HEK293 (cell line): ENCODE measurements at regions not wholly inside any gene's neighbourhood (a gene's known extent, or its start where the extent isn't known, plus 50 kb on each side); places are given as distances from the start of the nearest gene placed in this dataset.
"Not testable (repeated sequence)": the region's sequence is repeated elsewhere in the genome, so short reads cannot be mapped to it uniquely, and the experiment has no call there.

Experiments used
- CTCF ChIA-PET: fragments of 350-600 bp; formaldehyde crosslinking; extraction: SDS; loops from one replicate; lab custom pipeline; 2021; ENCODE audit warnings: antibody characterized with exemption; lab: Yijun Ruan, JAX
- POLR2A ChIA-PET: fragments of 300-600 bp; formaldehyde crosslinking; extraction: SDS; loops from one replicate; lab custom pipeline; 2020; ENCODE audit warnings: antibody characterized with exemption, inconsistent platforms; lab: Yijun Ruan, JAX
- H3K27ac ChIP-seq: fragments of 200-500 bp; sonication (Bioruptor generic); 2 replicates; pipeline ENCODE4 v1.5.1; 2014; ENCODE audit warnings: low read depth, low read length, control low read depth, inconsistent platforms; ENCODE audit errors: extremely low read depth
- H3K36me3 ChIP-seq, 2 experiments: fragments of 200-500 bp in 1 of 2; sonication (Bioruptor generic) in 1 of 2; 1 replicate in 1 of 2; 2 replicates in 1 of 2; pipeline ENCODE4 v1.5.1; 2014 to 2017; ENCODE audit warnings: inconsistent platforms in 2 of 2, low read length in 2 of 2; ENCODE audit not compliant: control insufficient read depth in 2 of 2, insufficient read depth in 1 of 2
- H3K4me1 ChIP-seq: fragments of 200-500 bp; sonication (Bioruptor generic); 2 replicates; pipeline ENCODE4 v1.5.1; 2014; ENCODE audit warnings: mild to moderate bottlenecking, low read length, inconsistent platforms; ENCODE audit not compliant: control insufficient read depth, insufficient read depth
- H3K4me3 ChIP-seq: 2 replicates; pipeline ENCODE4 v1.5.1; 2011; ENCODE audit warnings: low read depth, mild to moderate bottlenecking, control low read depth, low read length, moderate library complexity
- H3K9me3 ChIP-seq: fragments of 200-500 bp; sonication (Bioruptor generic); 2 replicates; pipeline ENCODE4 v1.5.1; 2014; ENCODE audit warnings: low read depth, low read length, inconsistent platforms; ENCODE audit not compliant: control insufficient read depth, insufficient read depth
- GFI1B ChIP-seq: fragments of 450-650 bp; formaldehyde crosslinking; IDR thresholded peaks from 2 replicates; pipeline ENCODE4 v1.5.1; 2016; ENCODE audit warnings: missing biosample characterization, missing genetic modification characterization
- GLI4 ChIP-seq: fragments of 450-650 bp; formaldehyde crosslinking; IDR thresholded peaks from 2 replicates; pipeline ENCODE4 v1.5.1; 2016; ENCODE audit warnings: missing biosample characterization, missing genetic modification characterization
- HOXA7 ChIP-seq: sonication (generic); formaldehyde crosslinking; IDR thresholded peaks from 2 replicates; pipeline ENCODE4 v1.8.1; 2022; ENCODE audit warnings: missing genetic modification reagents, borderline replicate concordance
- HOXC10 ChIP-seq: sonication (generic); formaldehyde crosslinking; IDR thresholded peaks from 2 replicates; pipeline ENCODE4 v1.8.1; 2023; ENCODE audit warnings: mild to moderate bottlenecking, missing genetic modification reagents
- KLF7 ChIP-seq: fragments of 450-650 bp; formaldehyde crosslinking; IDR thresholded peaks from 2 replicates; pipeline ENCODE4 v1.5.1; 2016; ENCODE audit warnings: missing biosample characterization, missing genetic modification characterization, borderline replicate concordance
- ZFHX2 ChIP-seq: fragments of 450-650 bp; formaldehyde crosslinking; conservative IDR thresholded peaks from 2 replicates; pipeline ENCODE4 v1.5.1; 2016; ENCODE audit warnings: missing biosample characterization, missing genetic modification characterization
- ZIC2 ChIP-seq: fragments of 450-650 bp; formaldehyde crosslinking; IDR thresholded peaks from 2 replicates; pipeline ENCODE4 v1.5.1; 2016; ENCODE audit warnings: missing biosample characterization, missing genetic modification characterization
- ZNF112 ChIP-seq: fragments of 450-650 bp; formaldehyde crosslinking; IDR thresholded peaks from 2 replicates; pipeline ENCODE4 v1.5.0; 2017; ENCODE audit warnings: missing biosample characterization, missing genetic modification characterization
- ZNF121 ChIP-seq: fragments of 450-650 bp; formaldehyde crosslinking; IDR thresholded peaks from 2 replicates; pipeline ENCODE4 v1.5.1; 2016; ENCODE audit warnings: missing biosample characterization, missing genetic modification characterization
- ZNF138 ChIP-seq: fragments of 450-650 bp; formaldehyde crosslinking; IDR thresholded peaks from 2 replicates; pipeline ENCODE4 v1.5.1; 2016; ENCODE audit warnings: missing biosample characterization, missing genetic modification characterization, borderline replicate concordance
- ZNF157 ChIP-seq: fragments of 450-650 bp; formaldehyde crosslinking; IDR thresholded peaks from 2 replicates; pipeline ENCODE4 v1.5.1; 2016; ENCODE audit warnings: missing biosample characterization, missing genetic modification characterization
- ZNF19 ChIP-seq: fragments of 450-650 bp; formaldehyde crosslinking; IDR thresholded peaks from 2 replicates; pipeline ENCODE4; 2016; ENCODE audit warnings: missing biosample characterization, missing genetic modification characterization, low read depth
- ZNF2 ChIP-seq: fragments of 450-650 bp; formaldehyde crosslinking; IDR thresholded peaks from 2 replicates; pipeline ENCODE4 v1.5.1; 2016; ENCODE audit warnings: missing biosample characterization, missing genetic modification characterization
- ZNF24 ChIP-seq: fragments of 450-650 bp; formaldehyde crosslinking; IDR thresholded peaks from 2 replicates; pipeline ENCODE4 v1.5.1; 2016; ENCODE audit warnings: missing biosample characterization, missing genetic modification characterization
- ZNF292 ChIP-seq: fragments of 450-650 bp; formaldehyde crosslinking; IDR thresholded peaks from 2 replicates; pipeline ENCODE4 v1.5.1; 2016; ENCODE audit warnings: low read depth, missing biosample characterization, missing genetic modification characterization, borderline replicate concordance
- ZNF311 ChIP-seq: fragments of 450-650 bp; formaldehyde crosslinking; IDR thresholded peaks from 2 replicates; pipeline ENCODE4 v1.5.1; 2017; ENCODE audit warnings: missing biosample characterization, missing genetic modification characterization, borderline replicate concordance
- ZNF341 ChIP-seq: fragments of 450-650 bp; formaldehyde crosslinking; IDR thresholded peaks from 2 replicates; pipeline ENCODE4; 2016; ENCODE audit warnings: low read depth, missing biosample characterization, missing genetic modification characterization
- ZNF366 ChIP-seq: fragments of 450-650 bp; formaldehyde crosslinking; conservative IDR thresholded peaks from 2 replicates; pipeline ENCODE4 v1.5.1; 2016; ENCODE audit warnings: missing biosample characterization, missing genetic modification characterization
- ZNF394 ChIP-seq: fragments of 450-650 bp; formaldehyde crosslinking; IDR thresholded peaks from 2 replicates; pipeline ENCODE4 v1.5.1; 2016; ENCODE audit warnings: missing biosample characterization, missing genetic modification characterization, mild to moderate bottlenecking, moderate library complexity, borderline replicate concordance
- ZNF398 ChIP-seq: fragments of 450-650 bp; formaldehyde crosslinking; IDR thresholded peaks from 2 replicates; pipeline ENCODE4 v1.5.1; 2017; ENCODE audit warnings: missing biosample characterization, missing genetic modification characterization
- ZNF549 ChIP-seq: fragments of 450-650 bp; IDR thresholded peaks from 2 replicates; pipeline ENCODE4 v1.5.1; 2018; ENCODE audit warnings: missing biosample characterization, missing genetic modification characterization, mild to moderate bottlenecking, inconsistent platforms, moderate library complexity
- ZNF670 ChIP-seq: fragments of 450-650 bp; formaldehyde crosslinking; IDR thresholded peaks from 2 replicates; pipeline ENCODE4 v1.5.1; 2016; ENCODE audit warnings: missing biosample characterization, missing genetic modification characterization, low read depth
- ZNF785 ChIP-seq: fragments of 450-650 bp; formaldehyde crosslinking; IDR thresholded peaks from 2 replicates; pipeline ENCODE4 v1.5.1; 2016; ENCODE audit warnings: missing biosample characterization, missing genetic modification characterization
- TF ChIP-seq, protein P1 (sequence below): fragments of 450-650 bp; formaldehyde crosslinking; IDR thresholded peaks from 2 replicates; pipeline ENCODE4 v1.5.1; 2016; ENCODE audit warnings: missing biosample characterization, missing genetic modification characterization

DNA sequence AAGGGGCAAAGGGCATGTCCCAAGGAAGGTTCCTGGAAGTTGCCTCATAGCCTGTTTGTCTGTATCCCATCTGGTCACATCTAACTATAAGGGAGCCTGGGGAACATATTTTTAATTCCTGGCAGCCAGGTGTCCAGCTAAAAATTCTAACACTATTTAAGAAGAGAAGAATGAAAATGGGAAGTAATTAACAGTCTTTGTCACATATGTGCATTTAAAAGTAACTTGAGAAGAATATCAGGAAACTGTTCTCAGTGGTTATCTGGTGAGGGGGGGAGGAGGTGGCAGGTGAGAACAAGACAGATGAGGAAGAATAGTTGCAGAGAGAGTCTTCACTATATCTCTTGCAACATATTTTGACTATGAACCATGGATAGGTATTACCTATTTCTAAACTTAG lies 75.5 kb upstream of the ELOVL5 start:
- H3K36me3 ChIP-seq = no peaks in the 10 kb centered on the region
- TF ChIP-seq ZNF24 (tag by site-specific recombination) (no peak), GLI4 (tag by site-specific recombination) (no peak), HOXA7 (CRISPR knock-in tag) (no peak), ZNF549 (tag by site-specific recombination) (no peak), ZIC2 (tag by site-specific recombination) (no peak), ZNF341 (no peak), ZNF157 (tag by site-specific recombination) (no peak), ZNF670 (tag by site-specific recombination) (no peak), ZNF394 (no peak), ZNF785 (tag by site-specific recombination) (no peak), ZNF112 (tag by site-specific recombination) (no peak), ZNF292 (tag by site-specific recombination) (no peak), ZNF138 (no peak), GFI1B (tag by site-specific recombination) (no peak), ZFHX2 (no peak), ZNF2 (tag by site-specific recombination) (no peak), ZNF19 (tag by site-specific recombination) (no peak), KLF7 (no peak), ZNF311 (no peak), ZNF398 (tag by site-specific recombination) (no peak)
- H3K27ac ChIP-seq = no peak overlapping the region
- ChIA-PET CTCF (interaction anchor here (0.8 to 1.2 kb wide), 3 partner anchors 9 to 128 kb away, joined by 3 read pairs; no protein-coding TSS in a partner anchor), POLR2A (no interaction called here)
- H3K4me3 ChIP-seq = no peak overlapping the region
- no peaks in the 10 kb centered on the region for H3K9me3 ChIP-seq
- H3K4me1 ChIP-seq = no peaks in the 10 kb centered on the region

DNA sequence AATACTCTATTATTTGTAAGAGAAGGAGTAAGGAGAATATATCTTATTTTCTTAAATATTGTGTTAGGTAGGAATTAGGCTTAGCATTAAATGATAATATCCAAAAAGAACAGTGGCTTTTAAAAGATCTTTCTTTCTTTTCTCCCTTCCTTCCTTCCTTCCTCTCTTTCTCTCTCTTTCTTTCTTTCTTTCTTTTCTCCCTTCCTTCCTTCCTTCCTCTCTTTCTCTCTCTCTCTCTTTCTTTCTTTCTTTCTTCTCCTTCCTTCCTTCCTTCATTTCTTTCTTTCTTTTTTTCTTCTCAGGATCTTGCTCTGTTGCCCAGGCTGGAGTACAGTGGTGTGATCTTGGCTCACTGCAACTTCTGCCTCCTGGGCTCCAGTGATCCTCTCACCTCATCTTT lies 74.8 kb upstream of the ELOVL5 start:
- H3K4me3 ChIP-seq, H3K9me3 ChIP-seq, H3K4me1 ChIP-seq, H3K36me3 ChIP-seq, POLR2A ChIA-PET, H3K27ac ChIP-seq: not testable (repeated sequence)
- 0 out of 2 replicates have a peak, but pooled peaks have one; percentile 31 for TF ChIP-seq ZNF121 (tag by site-specific recombination)
- peak; percentile 73 for TF ChIP-seq ZNF366
- CTCF ChIA-PET = interaction anchor here (0.8 kb wide), 1 partner anchor 127 kb away, joined by 3 read pairs; no protein-coding TSS in a partner anchor

- TF ChIP-seq, protein P1, sequence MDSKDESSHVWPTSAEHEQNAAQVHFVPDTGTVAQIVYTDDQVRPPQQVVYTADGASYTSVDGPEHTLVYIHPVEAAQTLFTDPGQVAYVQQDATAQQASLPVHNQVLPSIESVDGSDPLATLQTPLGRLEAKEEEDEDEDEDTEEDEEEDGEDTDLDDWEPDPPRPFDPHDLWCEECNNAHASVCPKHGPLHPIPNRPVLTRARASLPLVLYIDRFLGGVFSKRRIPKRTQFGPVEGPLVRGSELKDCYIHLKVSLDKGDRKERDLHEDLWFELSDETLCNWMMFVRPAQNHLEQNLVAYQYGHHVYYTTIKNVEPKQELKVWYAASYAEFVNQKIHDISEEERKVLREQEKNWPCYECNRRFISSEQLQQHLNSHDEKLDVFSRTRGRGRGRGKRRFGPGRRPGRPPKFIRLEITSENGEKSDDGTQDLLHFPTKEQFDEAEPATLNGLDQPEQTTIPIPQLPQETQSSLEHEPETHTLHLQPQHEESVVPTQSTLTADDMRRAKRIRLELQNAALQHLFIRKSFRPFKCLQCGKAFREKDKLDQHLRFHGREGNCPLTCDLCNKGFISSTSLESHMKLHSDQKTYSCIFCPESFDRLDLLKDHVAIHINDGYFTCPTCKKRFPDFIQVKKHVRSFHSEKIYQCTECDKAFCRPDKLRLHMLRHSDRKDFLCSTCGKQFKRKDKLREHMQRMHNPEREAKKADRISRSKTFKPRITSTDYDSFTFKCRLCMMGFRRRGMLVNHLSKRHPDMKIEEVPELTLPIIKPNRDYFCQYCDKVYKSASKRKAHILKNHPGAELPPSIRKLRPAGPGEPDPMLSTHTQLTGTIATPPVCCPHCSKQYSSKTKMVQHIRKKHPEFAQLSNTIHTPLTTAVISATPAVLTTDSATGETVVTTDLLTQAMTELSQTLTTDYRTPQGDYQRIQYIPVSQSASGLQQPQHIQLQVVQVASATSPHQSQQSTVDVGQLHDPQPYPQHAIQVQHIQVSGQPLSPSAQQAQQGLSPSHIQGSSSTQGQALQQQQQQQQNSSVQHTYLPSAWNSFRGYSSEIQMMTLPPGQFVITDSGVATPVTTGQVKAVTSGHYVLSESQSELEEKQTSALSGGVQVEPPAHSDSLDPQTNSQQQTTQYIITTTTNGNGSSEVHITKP (tag by site-specific recombination) = no peak
- TF ChIP-seq HOXC10 (CRISPR knock-in tag) = no peak
- Histone ChIP-seq H3K36me3 (no peaks in the 10 kb centered on the region), H3K9me3 (no peaks in the 10 kb centered on the region), H3K4me1 (no peaks in the 10 kb centered on the region), H3K27ac (no peak overlapping the region), H3K4me3 (no peak overlapping the region)
- CTCF ChIA-PET = interaction anchor here (0.6 to 1.1 kb wide), 5 partner anchors 9 to 248 kb away, joined by 3 to 4 read pairs (median 3); no protein-coding TSS in a partner anchor
- POLR2A ChIA-PET = no interaction called here
Measured at GRCh38 chr6:53419026-53419425, 70.3 kb upstream of the ELOVL5 start.
